Mesothelial cell of epicardium (in vitro differentiated cells): ENCODE measurements at regions not wholly inside any gene's neighbourhood (a gene's known extent, or its start where the extent isn't known, plus 50 kb on each side); places are given as distances from the start of the nearest gene placed in this dataset.

ENCODE experiments used
- DNase-seq, 2 experiments: peaks; one replicate each; pipeline ENCODE4 v3.0.0; 2021; ENCODE audit warnings: low spot score in 2 of 2; ENCODE audit not compliant: unreplicated experiment in 2 of 2
- H3K27ac Mint-ChIP-seq: 2 replicates; pipeline ENCODE4 v1.8.0; 2021; ENCODE audit warnings: mixed read lengths
- H3K27me3 Mint-ChIP-seq: 2 replicates; pipeline ENCODE4 v1.8.0; 2021; ENCODE audit warnings: low read depth, mixed read lengths
- H3K36me3 Mint-ChIP-seq: 2 replicates; pipeline ENCODE4 v1.8.0; 2021; ENCODE audit warnings: mixed read lengths
- H3K4me1 Mint-ChIP-seq: 2 replicates; pipeline ENCODE4 v1.8.0; 2021; ENCODE audit warnings: mixed read lengths
- H3K4me3 Mint-ChIP-seq: 2 replicates; pipeline ENCODE4 v1.8.0; 2021; ENCODE audit warnings: mild to moderate bottlenecking, moderate library complexity, mixed read lengths
- H3K9me3 Mint-ChIP-seq: 2 replicates; pipeline ENCODE4 v1.8.0; 2021; ENCODE audit warnings: mixed read lengths
- TF ChIP-seq, protein P1 (sequence below): fragments of 200-600 bp; sonication (generic); IDR thresholded peaks from one replicate; pipeline ENCODE4 v1.5.0; 2021; ENCODE audit warnings: antibody characterized with exemption; ENCODE audit not compliant: unreplicated experiment

DNA sequence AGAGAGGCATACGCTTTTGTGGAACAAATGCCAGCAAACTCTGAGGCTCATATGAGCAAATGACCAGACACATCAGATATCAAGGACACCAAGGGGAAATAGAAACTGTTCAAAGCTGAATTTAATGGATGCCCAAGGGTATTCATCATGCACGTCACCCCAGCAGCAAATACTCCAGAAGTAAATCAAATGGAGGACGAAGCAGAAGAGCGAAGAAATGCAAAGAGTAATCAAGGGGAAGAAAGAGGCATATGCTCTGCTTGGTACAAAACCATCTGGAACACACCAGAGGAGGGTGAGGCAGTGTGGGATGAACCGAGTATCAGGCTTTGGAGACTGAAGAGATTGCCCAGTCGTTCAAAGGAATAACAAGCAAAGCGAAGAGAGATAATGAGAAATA, 232.6 kb upstream of the EGLN3 start:
- Mint-ChIP-seq H3K4me3 (no peak overlapping the region), H3K9me3 (no peaks in the 10 kb centered on the region), H3K36me3 (no peaks in the 10 kb centered on the region), H3K27ac (no peak overlapping the region), H3K4me1 (peaks cover 30% of the 10 kb centered on the region), H3K27me3 (peaks cover 14% of the 10 kb centered on the region)
- TF ChIP-seq, protein P1, sequence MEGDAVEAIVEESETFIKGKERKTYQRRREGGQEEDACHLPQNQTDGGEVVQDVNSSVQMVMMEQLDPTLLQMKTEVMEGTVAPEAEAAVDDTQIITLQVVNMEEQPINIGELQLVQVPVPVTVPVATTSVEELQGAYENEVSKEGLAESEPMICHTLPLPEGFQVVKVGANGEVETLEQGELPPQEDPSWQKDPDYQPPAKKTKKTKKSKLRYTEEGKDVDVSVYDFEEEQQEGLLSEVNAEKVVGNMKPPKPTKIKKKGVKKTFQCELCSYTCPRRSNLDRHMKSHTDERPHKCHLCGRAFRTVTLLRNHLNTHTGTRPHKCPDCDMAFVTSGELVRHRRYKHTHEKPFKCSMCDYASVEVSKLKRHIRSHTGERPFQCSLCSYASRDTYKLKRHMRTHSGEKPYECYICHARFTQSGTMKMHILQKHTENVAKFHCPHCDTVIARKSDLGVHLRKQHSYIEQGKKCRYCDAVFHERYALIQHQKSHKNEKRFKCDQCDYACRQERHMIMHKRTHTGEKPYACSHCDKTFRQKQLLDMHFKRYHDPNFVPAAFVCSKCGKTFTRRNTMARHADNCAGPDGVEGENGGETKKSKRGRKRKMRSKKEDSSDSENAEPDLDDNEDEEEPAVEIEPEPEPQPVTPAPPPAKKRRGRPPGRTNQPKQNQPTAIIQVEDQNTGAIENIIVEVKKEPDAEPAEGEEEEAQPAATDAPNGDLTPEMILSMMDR = no peak
- no peak for DNase-seq

DNA sequence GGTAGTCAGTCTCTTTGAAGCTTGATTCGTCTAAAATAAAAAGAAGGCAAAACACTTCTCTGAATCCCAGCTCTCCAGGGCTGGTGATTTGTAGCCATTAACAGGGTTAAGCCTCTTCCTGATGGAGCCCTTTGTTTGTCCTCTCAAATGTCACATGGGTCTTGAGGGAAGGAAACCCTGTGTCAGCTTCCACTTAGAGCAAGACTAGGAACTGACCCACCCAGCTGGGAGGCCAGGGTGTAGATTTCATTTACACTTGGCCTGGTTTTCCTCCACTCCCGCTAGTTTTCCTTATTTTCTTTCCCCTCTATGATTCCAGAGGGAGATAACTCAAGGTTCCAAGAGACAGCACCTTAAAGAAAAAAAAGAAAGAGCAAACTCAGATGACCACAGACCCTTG, 230.5 kb upstream of the EGLN3 start:
- no peak for DNase-seq
- no peaks in the 10 kb centered on the region for H3K36me3 Mint-ChIP-seq
- no peaks in the 10 kb centered on the region for H3K9me3 Mint-ChIP-seq
- H3K27ac Mint-ChIP-seq = no peak overlapping the region
- TF ChIP-seq, protein P1 = no peak
- no peak overlapping the region for H3K4me3 Mint-ChIP-seq
- H3K4me1 Mint-ChIP-seq = peaks cover 33% of the 10 kb centered on the region
- peaks cover 18% of the 10 kb centered on the region for H3K27me3 Mint-ChIP-seq

DNA sequence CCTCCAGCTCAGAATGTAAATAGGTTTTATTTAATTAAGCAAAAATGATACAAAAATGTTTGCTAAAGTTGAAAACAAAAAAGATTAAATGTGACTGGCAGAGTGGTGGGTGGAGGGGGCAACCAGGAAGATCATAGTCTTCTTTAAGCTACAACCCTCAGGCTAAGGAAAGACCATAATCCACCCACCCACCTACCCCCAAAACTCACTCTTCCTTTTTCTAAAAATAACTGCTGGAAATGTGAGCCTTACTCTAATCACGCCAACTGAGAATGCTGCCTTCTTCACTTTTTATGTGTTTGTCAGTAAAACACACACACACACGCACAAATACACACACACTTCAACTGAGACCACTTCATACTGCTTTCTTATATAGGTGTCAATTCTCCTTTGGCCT, 230.0 kb upstream of the EGLN3 start:
- Mint-ChIP-seq H3K27ac (no peak overlapping the region), H3K27me3 (peaks cover 21% of the 10 kb centered on the region), H3K4me1 (peaks cover 33% of the 10 kb centered on the region), H3K9me3 (no peaks in the 10 kb centered on the region), H3K4me3 (no peak overlapping the region), H3K36me3 (no peaks in the 10 kb centered on the region)
- no peak for DNase-seq
- TF ChIP-seq, protein P1 = no peak

DNA sequence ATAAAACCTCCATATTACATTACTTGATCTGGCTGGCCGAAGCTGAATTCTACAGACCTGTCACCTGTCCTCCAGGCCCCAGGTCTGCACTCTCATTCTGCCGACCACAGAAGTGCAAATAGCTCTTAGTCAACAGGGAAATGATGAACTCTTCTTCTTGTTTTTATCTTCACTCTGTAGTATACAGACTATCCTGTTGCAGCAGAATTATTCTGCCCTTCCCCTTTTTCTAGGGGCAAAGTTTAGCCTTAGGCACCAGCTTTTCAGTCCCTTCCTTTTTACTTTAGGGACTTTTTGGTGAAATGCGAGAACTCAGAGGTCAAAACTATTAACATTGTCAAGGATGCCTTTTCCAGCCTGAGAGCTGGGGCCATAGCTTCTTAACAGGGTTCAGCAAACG, 229.6 kb upstream of the EGLN3 start:
- H3K4me3 Mint-ChIP-seq = no peak overlapping the region
- no peaks in the 10 kb centered on the region for H3K36me3 Mint-ChIP-seq
- H3K27ac Mint-ChIP-seq = no peak overlapping the region
- peaks cover 22% of the 10 kb centered on the region for H3K27me3 Mint-ChIP-seq
- no peaks in the 10 kb centered on the region for H3K9me3 Mint-ChIP-seq
- H3K4me1 Mint-ChIP-seq = peaks cover 33% of the 10 kb centered on the region
- no peak for DNase-seq
- TF ChIP-seq, protein P1 = no peak

DNA sequence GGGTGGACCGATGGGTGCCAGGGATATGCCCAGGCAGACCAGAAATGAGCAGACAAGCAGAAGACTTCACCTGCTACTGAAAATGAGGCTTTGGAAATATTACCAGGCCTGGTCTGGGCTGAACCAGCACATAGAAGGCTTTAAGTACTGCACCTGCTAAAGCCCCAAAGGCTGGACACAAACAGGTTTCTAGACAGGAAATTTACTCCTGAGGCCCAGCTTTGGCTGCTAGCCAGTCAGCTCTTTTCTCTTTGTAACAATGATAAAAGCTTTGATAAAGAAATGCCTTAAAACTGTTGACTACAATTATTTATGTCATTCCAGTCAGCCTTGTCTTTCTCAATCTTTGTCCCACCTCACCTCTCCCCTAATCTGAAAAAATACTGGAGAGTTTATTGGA, 228.9 kb upstream of the EGLN3 start:
- Mint-ChIP-seq H3K27ac (no peak overlapping the region), H3K4me3 (no peak overlapping the region), H3K9me3 (no peaks in the 10 kb centered on the region), H3K4me1 (peaks cover 33% of the 10 kb centered on the region), H3K36me3 (no peaks in the 10 kb centered on the region), H3K27me3 (peaks cover 25% of the 10 kb centered on the region)
- TF ChIP-seq, protein P1 = no peak
- DNase-seq = no peak

DNA sequence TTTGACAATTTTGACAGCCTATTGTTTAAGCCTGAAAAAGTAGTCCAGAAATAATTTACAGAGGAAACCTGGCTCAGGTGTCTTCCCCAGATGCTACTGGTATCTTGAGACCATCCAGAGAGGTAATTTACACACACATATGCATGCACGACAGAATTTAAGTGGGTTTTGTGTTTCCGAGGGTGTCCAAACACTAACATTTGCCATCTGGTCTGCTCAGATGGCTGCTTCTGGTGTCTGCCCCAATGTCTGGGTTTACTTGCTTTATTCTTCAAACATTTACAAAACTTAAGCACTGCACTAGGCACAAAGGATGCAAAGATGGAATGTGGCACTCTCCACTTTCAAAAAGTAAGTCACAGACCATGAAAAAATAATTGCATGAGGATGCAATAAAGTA, 226.6 kb upstream of the EGLN3 start:
- H3K4me3 Mint-ChIP-seq = no peak overlapping the region
- no peak for DNase-seq
- H3K4me1 Mint-ChIP-seq = peaks cover 33% of the 10 kb centered on the region
- H3K27ac Mint-ChIP-seq = no peak overlapping the region
- TF ChIP-seq, protein P1 = no peak
- H3K27me3 Mint-ChIP-seq = peaks cover 33% of the 10 kb centered on the region
- no peaks in the 10 kb centered on the region for H3K36me3 Mint-ChIP-seq
- H3K9me3 Mint-ChIP-seq = no peaks in the 10 kb centered on the region
